Bronchial epithelial cell (primary cell): ENCODE measurements at regions not wholly inside any gene's neighbourhood (a gene's known extent, or its start where the extent isn't known, plus 50 kb on each side); places are given as distances from the start of the nearest gene placed in this dataset.
A peak's percentile ranks its signal among the peaks of the same experiment; 100 is the strongest.

ENCODE experiments used
- DNase-seq: peaks from one replicate; pipeline ENCODE4 v3.0.0-alpha.2; 2010; ENCODE audit warnings: low read depth
- FAIRE-seq: peaks from 2 replicates; lab custom pipeline; 2011; peaks lifted over from hg19 to GRCh38; lab: Jason Lieb, UNC
- H3K27me3 ChIP-seq: 2 replicates; pipeline ENCODE4 v1.5.1; 2011; ENCODE audit warnings: low read length; ENCODE audit not compliant: control insufficient read depth, insufficient read depth
- H3K36me3 ChIP-seq: 2 replicates; pipeline ENCODE4 v1.5.1; 2011; ENCODE audit warnings: low read length; ENCODE audit not compliant: control insufficient read depth, insufficient read depth
- H3K4me3 ChIP-seq: 2 replicates; pipeline ENCODE4 v1.5.1; 2011; ENCODE audit warnings: mild to moderate bottlenecking, low read depth, low read length, control low read depth
- CTCF ChIP-seq: IDR thresholded peaks from 2 replicates; pipeline ENCODE4 v1.5.1; 2011; ENCODE audit warnings: mild to moderate bottlenecking, moderate library complexity, low read length, control low read depth, inconsistent platforms; ENCODE audit not compliant: insufficient read depth, severe bottlenecking

GRCh38 chr3:24730173-24730572 lies 235.5 kb upstream of the THRB start:
- Histone ChIP-seq H3K36me3 (no peaks in the 10 kb centered on the region), H3K4me3 (no peak overlapping the region), H3K27me3 (no peaks in the 10 kb centered on the region)
- no peak for TF ChIP-seq CTCF
- no peak for FAIRE-seq
- peak; percentile 84 for DNase-seq

DNA sequence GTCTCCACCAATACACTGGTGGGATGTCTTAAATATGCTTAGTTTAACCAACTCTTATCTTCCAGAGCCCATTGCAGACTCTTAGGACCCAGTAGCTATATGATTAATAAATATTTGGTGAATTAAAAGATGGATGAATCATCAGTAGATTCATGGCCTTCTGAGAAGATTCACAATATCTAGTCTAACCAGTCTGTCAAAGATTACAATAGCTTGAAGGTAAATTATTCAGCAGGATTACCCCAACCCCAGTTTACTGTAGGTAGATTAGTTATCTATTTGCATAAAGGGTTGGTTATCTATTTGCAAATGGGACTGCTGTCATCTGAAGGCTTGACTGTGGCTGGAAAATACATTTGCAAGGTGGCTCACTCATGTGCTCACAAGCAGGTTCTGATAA lies 239.4 kb upstream of the THRB start:
- H3K27me3 ChIP-seq: no peaks in the 10 kb centered on the region
- TF ChIP-seq CTCF: no peak
- no peak overlapping the region for H3K4me3 ChIP-seq
- DNase-seq (peak; percentile 83), FAIRE-seq (no peak)
- no peaks in the 10 kb centered on the region for H3K36me3 ChIP-seq

DNA sequence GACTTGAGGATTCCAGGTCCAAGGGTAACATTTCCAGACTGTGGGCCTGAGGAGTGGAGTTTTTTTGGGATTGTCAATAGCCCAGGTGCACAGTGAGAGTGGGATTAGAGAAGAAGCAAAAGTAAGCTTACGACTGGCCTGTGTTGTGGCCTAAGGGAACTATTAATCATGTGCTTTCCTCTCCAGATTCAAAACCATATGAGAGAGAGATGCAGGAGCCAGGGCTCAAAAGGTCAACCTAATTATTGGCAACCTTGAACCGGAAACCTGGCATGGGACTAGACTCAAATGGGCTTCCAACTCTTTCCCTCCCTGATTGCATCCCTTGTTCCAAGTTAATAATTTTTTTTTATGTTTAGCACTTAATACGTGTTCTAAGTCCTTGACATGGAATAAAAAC lies 242.1 kb upstream of the THRB start:
- H3K4me3 ChIP-seq: no peak overlapping the region
- H3K27me3 ChIP-seq: no peaks in the 10 kb centered on the region
- no peak for TF ChIP-seq CTCF
- H3K36me3 ChIP-seq: no peaks in the 10 kb centered on the region
- DNase-seq: no peak
- FAIRE-seq: no peak

- DNase-seq (no peak), FAIRE-seq (no peak)
- Histone ChIP-seq H3K4me3 (no peak overlapping the region), H3K36me3 (no peaks in the 10 kb centered on the region), H3K27me3 (no peaks in the 10 kb centered on the region)
- TF ChIP-seq CTCF: no peak
These were observed 245.7 kb upstream of the THRB start for GRCh38 chr3:24740326-24740725.

DNA sequence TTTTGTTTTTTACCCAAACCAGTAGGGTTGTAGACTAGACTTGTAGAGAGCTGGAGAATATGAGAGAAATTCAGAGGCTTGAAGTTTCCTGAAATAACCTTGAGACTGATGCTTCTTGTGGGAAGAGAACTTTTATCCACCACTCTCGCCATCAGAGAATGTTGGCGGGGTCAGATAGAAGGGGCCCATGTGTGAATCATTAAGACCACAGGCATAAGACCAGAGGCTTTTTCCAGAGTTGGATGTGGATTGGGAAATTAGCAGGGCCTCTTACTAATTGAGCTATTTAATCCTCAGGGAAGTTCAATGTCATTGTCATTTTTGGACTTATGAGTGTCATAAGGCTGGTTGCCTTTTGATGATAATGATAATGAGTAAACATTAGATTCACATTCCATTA lies 246.9 kb upstream of the THRB start:
- no peaks in the 10 kb centered on the region for H3K27me3 ChIP-seq
- no peak overlapping the region for H3K4me3 ChIP-seq
- H3K36me3 ChIP-seq: no peaks in the 10 kb centered on the region
- no peak for FAIRE-seq
- no peak for DNase-seq
- no peak for TF ChIP-seq CTCF

DNA sequence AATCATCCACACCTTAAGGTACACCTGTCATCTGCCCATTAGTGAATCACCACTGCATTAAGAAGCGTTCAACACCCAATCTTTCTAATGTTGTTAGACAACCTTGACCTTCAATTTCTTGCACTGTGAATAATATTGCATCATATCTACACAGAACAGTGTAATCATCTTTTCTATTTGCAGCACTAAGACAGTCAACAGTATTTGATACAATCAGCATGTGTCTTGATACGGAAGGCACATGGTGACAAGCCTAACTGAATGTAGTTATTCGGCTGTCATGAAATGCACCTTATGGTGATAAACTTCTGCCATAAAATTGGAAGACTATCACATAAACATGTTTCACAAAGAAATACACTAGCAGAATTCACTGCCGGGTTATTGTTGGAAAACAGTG lies 253.9 kb upstream of the THRB start:
- DNase-seq (no peak), FAIRE-seq (no peak)
- H3K36me3 ChIP-seq: no peaks in the 10 kb centered on the region
- TF ChIP-seq CTCF: no peak
- H3K27me3 ChIP-seq: no peaks in the 10 kb centered on the region
- no peak overlapping the region for H3K4me3 ChIP-seq
